ENCODE measurements at regions not wholly inside any gene's neighbourhood (a gene's known extent, or its start where the extent isn't known, plus 50 kb on each side); places are given as distances from the start of the nearest gene placed in this dataset.
"Not testable (repeated sequence)": the region's sequence is repeated elsewhere in the genome, so short reads cannot be mapped to it uniquely, and the experiment has no call there.

GRCh38 chr4:43672265-43672885, 776.2 kb downstream of the KCTD8 start:
- DNase-seq, result not testable (repeated sequence)

- DNase-seq, result no peak
These were observed 768.2 kb downstream of the KCTD8 start for GRCh38 chr4:43680421-43680820.

GRCh38 chr4:43682551-43682950, 766.1 kb downstream of the KCTD8 start:
- DNase-seq, result no peak

GRCh38 chr4:43690116-43690515, 758.5 kb downstream of the KCTD8 start:
- peak; percentile 6 for DNase-seq

GRCh38 chr4:43693876-43694275, 754.7 kb downstream of the KCTD8 start:
- DNase-seq, result no peak

GRCh38 chr4:43709443-43709842, 739.2 kb downstream of the KCTD8 start:
- DNase-seq, result no peak

GRCh38 chr4:43716721-43717395, 731.8 kb downstream of the KCTD8 start:
- no peak for DNase-seq

- no peak for DNase-seq
These were observed 730.2 kb downstream of the KCTD8 start for GRCh38 chr4:43718369-43718768.

GRCh38 chr4:43732829-43733426, 715.7 kb downstream of the KCTD8 start:
- DNase-seq, result no peak

GRCh38 chr4:43742083-43742482, 706.5 kb downstream of the KCTD8 start:
- DNase-seq, result no peak

GRCh38 chr4:43754566-43754965, 694.0 kb downstream of the KCTD8 start:
- DNase-seq, result no peak

GRCh38 chr4:43757147-43757546, 691.5 kb downstream of the KCTD8 start:
- no peak for DNase-seq

- no peak for DNase-seq
These were observed 689.8 kb downstream of the KCTD8 start for GRCh38 chr4:43758836-43759235.

- no peak for DNase-seq
These were observed 685.5 kb downstream of the KCTD8 start for GRCh38 chr4:43763029-43763610.

- no peak for DNase-seq
These were observed 683.1 kb downstream of the KCTD8 start for GRCh38 chr4:43765514-43765913.

- no peak for DNase-seq
These were observed 682.0 kb downstream of the KCTD8 start for GRCh38 chr4:43766648-43767047.

GRCh38 chr4:43776371-43776770, 672.2 kb downstream of the KCTD8 start:
- peak; percentile 2 for DNase-seq

- no peak for DNase-seq
These were observed 670.3 kb downstream of the KCTD8 start for GRCh38 chr4:43778187-43778915.

GRCh38 chr4:43781125-43781524, 667.5 kb downstream of the KCTD8 start:
- DNase-seq, result no peak

- DNase-seq, result no peak
These were observed 666.2 kb downstream of the KCTD8 start for GRCh38 chr4:43782391-43782790.

- peak; percentile 2 for DNase-seq
These were observed 632.5 kb downstream of the KCTD8 start for GRCh38 chr4:43816116-43816515.

GRCh38 chr4:43822621-43823020, 626.0 kb downstream of the KCTD8 start:
- DNase-seq, result no peak

GRCh38 chr4:43835869-43836268, 612.7 kb downstream of the KCTD8 start:
- DNase-seq, result no peak

All from fibroblast of upper back skin (primary cell).